ENCODE measurements at regions not wholly inside any gene's neighbourhood (a gene's known extent, or its start where the extent isn't known, plus 50 kb on each side); places are given as distances from the start of the nearest gene placed in this dataset.

DNA sequence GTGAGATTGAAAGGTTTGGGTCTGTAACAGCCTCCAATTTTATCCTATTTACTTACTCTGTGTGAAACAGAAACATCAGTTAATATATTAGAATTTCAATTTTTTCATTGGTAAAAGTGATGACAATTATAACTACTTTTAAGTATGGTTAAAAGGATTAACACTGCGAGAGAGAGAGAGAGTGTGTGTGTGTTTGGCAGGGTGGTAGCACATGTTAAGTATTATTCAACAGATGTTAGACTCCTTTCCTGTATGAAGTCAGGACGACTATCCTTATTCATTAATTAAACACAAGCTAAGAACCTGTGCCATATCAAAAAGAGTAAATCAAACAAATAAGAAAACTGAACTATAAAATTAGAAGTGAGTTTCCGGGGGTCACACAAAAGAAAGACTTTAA lies 662.5 kb downstream of the PLPP3 start:
- no peak for DNase-seq
- H3K36me3 Mint-ChIP-seq (ENCODE audit: insufficient read depth, unreplicated experiment) = no peaks in the 10 kb centered on the region
- CTCF ChIA-PET = no interaction called here
- no peak for TF ChIP-seq CTCF (IDR thresholded peaks at IDR 0.05; ENCODE audit: unreplicated experiment)
- no TSS peak for BruUV-seq (replicated peaks)
- H3K27ac Mint-ChIP-seq (ENCODE audit: unreplicated experiment) = no peak overlapping the region
- no peaks in the 10 kb centered on the region for H3K27me3 Mint-ChIP-seq (ENCODE audit: unreplicated experiment)
- H3K4me1 Mint-ChIP-seq (ENCODE audit: low read depth, unreplicated experiment) = no peaks in the 10 kb centered on the region
- peaks cover 2% of the 10 kb centered on the region for H3K9me3 Mint-ChIP-seq (ENCODE audit: low read depth, unreplicated experiment)
- intact Hi-C loops (cut with micrococcal nuclease; ENCODE audit: unreplicated experiment) = no loop called here
- H3K4me3 Mint-ChIP-seq (ENCODE audit: low read depth, unreplicated experiment) = no peak overlapping the region

DNA sequence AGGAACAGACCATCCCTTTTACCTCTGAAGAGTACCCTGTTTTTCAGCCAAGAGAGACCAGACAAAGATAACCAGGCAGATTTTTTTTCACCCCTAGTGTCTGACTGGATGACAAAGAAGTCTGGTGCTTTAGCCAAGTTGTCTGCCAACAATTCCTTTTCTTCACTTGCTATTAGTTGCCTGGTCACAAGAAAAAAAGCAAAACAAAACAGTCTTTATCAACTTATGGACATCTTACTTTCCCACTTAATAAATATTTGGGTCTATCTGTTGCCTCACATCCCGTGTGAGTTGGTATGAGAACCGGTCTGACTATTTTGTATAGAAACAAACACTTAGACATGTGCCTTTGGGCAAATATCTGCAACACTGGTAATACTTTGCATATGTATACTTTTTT lies 662.9 kb downstream of the PLPP3 start:
- Mint-ChIP-seq H3K27ac (ENCODE audit: unreplicated experiment) (no peak overlapping the region), H3K9me3 (ENCODE audit: low read depth, unreplicated experiment) (peaks cover 2% of the 10 kb centered on the region), H3K36me3 (ENCODE audit: insufficient read depth, unreplicated experiment) (no peaks in the 10 kb centered on the region), H3K27me3 (ENCODE audit: unreplicated experiment) (no peaks in the 10 kb centered on the region), H3K4me1 (ENCODE audit: low read depth, unreplicated experiment) (no peaks in the 10 kb centered on the region), H3K4me3 (ENCODE audit: low read depth, unreplicated experiment) (no peak overlapping the region)
- intact Hi-C loops (cut with micrococcal nuclease; ENCODE audit: unreplicated experiment) = no loop called here
- CTCF ChIA-PET = no interaction called here
- no peak for DNase-seq
- no TSS peak for BruUV-seq (replicated peaks)
- TF ChIP-seq CTCF (IDR thresholded peaks at IDR 0.05; ENCODE audit: unreplicated experiment) = no peak

- no peaks in the 10 kb centered on the region for H3K36me3 Mint-ChIP-seq (ENCODE audit: insufficient read depth, unreplicated experiment)
- no TSS peak for BruUV-seq (replicated peaks)
- no peaks in the 10 kb centered on the region for H3K4me1 Mint-ChIP-seq (ENCODE audit: low read depth, unreplicated experiment)
- no peak overlapping the region for H3K27ac Mint-ChIP-seq (ENCODE audit: unreplicated experiment)
- H3K4me3 Mint-ChIP-seq (ENCODE audit: low read depth, unreplicated experiment) = no peak overlapping the region
- TF ChIP-seq CTCF (IDR thresholded peaks at IDR 0.05; ENCODE audit: unreplicated experiment) = no peak
- no peak for DNase-seq
- CTCF ChIA-PET = no interaction called here
- intact Hi-C loops (cut with micrococcal nuclease; ENCODE audit: unreplicated experiment) = no loop called here
- peaks cover 2% of the 10 kb centered on the region for H3K9me3 Mint-ChIP-seq (ENCODE audit: low read depth, unreplicated experiment)
- no peaks in the 10 kb centered on the region for H3K27me3 Mint-ChIP-seq (ENCODE audit: unreplicated experiment)
Measured at GRCh38 chr1:55913565-55913964, 665.8 kb downstream of the PLPP3 start.

DNA sequence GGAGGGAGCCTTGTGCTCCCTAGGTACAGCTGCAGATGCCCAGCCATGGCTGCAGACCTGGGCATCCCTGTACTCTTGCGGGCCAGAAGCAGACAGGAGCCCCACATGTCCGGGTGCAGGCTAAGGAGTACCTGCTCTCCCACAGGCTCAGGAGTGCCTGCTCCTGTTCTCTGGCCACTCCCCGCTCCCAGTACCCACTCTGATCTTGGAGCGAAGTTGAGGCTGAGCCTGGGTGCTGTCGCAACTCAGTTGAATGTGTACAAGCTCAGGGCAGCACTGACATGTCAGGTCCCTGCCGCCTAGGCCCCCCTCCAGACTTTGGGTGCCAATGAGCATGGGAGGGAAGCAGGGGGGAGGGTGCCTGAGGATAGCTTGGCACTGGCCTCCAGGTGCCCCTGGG lies 666.9 kb downstream of the PLPP3 start:
- H3K36me3 Mint-ChIP-seq (ENCODE audit: insufficient read depth, unreplicated experiment) = no peaks in the 10 kb centered on the region
- peaks cover 2% of the 10 kb centered on the region for H3K9me3 Mint-ChIP-seq (ENCODE audit: low read depth, unreplicated experiment)
- H3K4me1 Mint-ChIP-seq (ENCODE audit: low read depth, unreplicated experiment) = no peaks in the 10 kb centered on the region
- DNase-seq = no peak
- no peak overlapping the region for H3K4me3 Mint-ChIP-seq (ENCODE audit: low read depth, unreplicated experiment)
- no peaks in the 10 kb centered on the region for H3K27me3 Mint-ChIP-seq (ENCODE audit: unreplicated experiment)
- BruUV-seq (replicated peaks) = no TSS peak
- H3K27ac Mint-ChIP-seq (ENCODE audit: unreplicated experiment) = no peak overlapping the region
- intact Hi-C loops (cut with micrococcal nuclease; ENCODE audit: unreplicated experiment) = no loop called here
- CTCF ChIA-PET = no interaction called here
- no peak for TF ChIP-seq CTCF (IDR thresholded peaks at IDR 0.05; ENCODE audit: unreplicated experiment)

- Mint-ChIP-seq H3K27me3 (ENCODE audit: unreplicated experiment) (no peaks in the 10 kb centered on the region), H3K4me3 (ENCODE audit: low read depth, unreplicated experiment) (no peak overlapping the region), H3K36me3 (ENCODE audit: insufficient read depth, unreplicated experiment) (no peaks in the 10 kb centered on the region), H3K27ac (ENCODE audit: unreplicated experiment) (no peak overlapping the region), H3K4me1 (ENCODE audit: low read depth, unreplicated experiment) (no peaks in the 10 kb centered on the region), H3K9me3 (ENCODE audit: low read depth, unreplicated experiment) (peaks cover 3% of the 10 kb centered on the region)
- BruUV-seq (replicated peaks) = no TSS peak
- intact Hi-C loops (cut with micrococcal nuclease; ENCODE audit: unreplicated experiment) = no loop called here
- DNase-seq = no peak
- no peak for TF ChIP-seq CTCF (IDR thresholded peaks at IDR 0.05; ENCODE audit: unreplicated experiment)
- CTCF ChIA-PET = no interaction called here
Measured at GRCh38 chr1:55904541-55904940, 674.8 kb downstream of the PLPP3 start.

Measured in Calu3 (cell line).